Anterior cingulate cortex (tissue), 58 donors: ENCODE measurements at regions not wholly inside any gene's neighbourhood (a gene's known extent, or its start where the extent isn't known, plus 50 kb on each side); places are given as distances from the start of the nearest gene placed in this dataset.
"Not testable (repeated sequence)": the region's sequence is repeated elsewhere in the genome, so short reads cannot be mapped to it uniquely, and the experiment has no call there.

ENCODE experiments used
- DNase-seq, 58 donors: peaks; one replicate each; lab custom pipeline; 2025; lab: John Stamatoyannopoulos, UW

GRCh38 chr13:88800505-88800904 is 1129.3 kb downstream of the SLITRK5 start:
- no peak for DNase-seq

GRCh38 chr13:88801361-88801760 is 1130.2 kb downstream of the SLITRK5 start:
- no peak for DNase-seq

DNA sequence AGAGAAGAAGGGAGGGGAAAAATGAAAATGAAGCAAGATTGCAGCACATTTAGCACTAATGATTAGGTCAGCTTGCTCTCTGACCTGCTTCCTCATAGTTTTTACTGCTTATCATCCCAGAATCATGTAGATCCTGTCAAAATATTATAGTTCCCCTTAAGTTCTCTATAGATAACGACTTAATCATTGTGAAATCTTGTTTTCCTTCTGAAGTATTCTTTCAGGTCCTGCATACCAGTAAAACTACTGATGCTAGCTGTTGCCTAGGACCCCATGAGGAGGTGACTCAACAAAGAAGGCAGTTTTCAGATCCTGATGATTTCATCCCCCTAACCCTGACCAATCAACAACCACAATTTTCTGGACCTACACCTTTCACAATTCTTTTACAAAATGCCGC is 1131.7 kb downstream of the SLITRK5 start:
- no peak for DNase-seq

DNA sequence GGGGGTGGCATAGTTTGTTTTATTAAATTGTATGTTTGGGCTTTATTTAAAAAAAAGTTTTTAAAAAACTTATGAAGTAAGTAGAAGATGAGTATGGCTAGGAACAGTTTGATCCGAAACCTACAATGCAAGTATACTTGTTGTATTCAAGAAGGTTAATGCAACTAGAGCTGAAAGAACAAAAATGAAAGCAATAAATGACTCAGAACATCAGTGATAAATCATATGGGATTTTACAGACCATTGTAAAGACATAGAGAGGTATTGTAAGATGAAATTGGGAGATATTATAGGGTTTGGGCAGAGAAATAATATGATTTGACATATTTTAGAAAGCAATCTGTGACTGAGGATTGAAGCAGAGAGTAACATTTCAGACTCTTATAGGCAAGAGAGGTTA is 1135.3 kb downstream of the SLITRK5 start:
- no peak for DNase-seq

- DNase-seq: no peak
Measured at GRCh38 chr13:88817560-88817959, 1146.4 kb downstream of the SLITRK5 start.

GRCh38 chr13:88823114-88823513 is 1151.9 kb downstream of the SLITRK5 start:
- DNase-seq: no peak

- no peak for DNase-seq
Measured at GRCh38 chr13:88824218-88824617, 1153.0 kb downstream of the SLITRK5 start.

GRCh38 chr13:88840085-88840484 is 1168.9 kb downstream of the SLITRK5 start:
- no peak for DNase-seq

- DNase-seq: not testable (repeated sequence)
Measured at GRCh38 chr13:88852293-88852692, 1181.1 kb downstream of the SLITRK5 start.

- DNase-seq: no peak
Measured at GRCh38 chr13:88857256-88857655, 1186.1 kb downstream of the SLITRK5 start.

GRCh38 chr13:88862095-88862620 is 1191.0 kb downstream of the SLITRK5 start:
- DNase-seq: no peak

DNA sequence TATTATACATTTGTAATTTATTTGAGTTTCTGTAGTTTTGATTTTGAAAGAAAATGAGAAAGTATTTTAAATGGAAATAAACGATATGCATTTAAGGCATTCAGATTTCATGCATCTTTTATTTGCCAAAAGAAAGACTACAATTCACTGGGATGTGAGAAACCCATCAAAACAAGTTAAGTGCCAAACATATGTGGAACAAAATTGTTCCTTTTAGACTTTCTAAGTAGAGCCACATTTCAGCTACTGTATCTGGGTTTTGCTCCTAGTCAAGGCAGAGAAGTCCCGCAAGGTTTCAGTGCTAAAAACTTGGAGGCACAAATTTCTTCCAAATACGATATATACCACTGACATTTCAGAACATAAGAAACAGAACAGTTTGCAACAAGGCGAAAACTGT is 1191.9 kb downstream of the SLITRK5 start:
- peak in 1 of 58 donors; percentile 0 for DNase-seq

DNA sequence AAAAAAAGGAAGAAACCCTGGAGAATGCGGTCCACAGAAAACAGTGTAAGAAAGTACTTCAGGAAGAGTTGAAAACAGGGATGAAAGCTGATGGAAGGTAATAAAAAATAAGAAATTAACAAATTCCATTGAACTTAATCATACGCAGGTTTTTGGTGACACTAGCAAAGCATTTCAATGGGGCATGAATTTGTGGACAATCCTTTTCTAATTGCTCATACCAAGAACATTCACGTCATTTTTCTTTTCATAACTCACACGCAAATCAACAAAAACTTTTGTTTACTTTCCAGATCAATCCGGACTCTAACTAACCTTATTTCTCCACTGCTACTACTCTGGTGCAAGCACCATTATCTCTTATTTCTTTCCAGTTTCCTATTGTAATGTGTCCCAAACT is 1195.0 kb downstream of the SLITRK5 start:
- DNase-seq: no peak

- DNase-seq: no peak
Measured at GRCh38 chr13:88883741-88884140, 1212.6 kb downstream of the SLITRK5 start.

DNA sequence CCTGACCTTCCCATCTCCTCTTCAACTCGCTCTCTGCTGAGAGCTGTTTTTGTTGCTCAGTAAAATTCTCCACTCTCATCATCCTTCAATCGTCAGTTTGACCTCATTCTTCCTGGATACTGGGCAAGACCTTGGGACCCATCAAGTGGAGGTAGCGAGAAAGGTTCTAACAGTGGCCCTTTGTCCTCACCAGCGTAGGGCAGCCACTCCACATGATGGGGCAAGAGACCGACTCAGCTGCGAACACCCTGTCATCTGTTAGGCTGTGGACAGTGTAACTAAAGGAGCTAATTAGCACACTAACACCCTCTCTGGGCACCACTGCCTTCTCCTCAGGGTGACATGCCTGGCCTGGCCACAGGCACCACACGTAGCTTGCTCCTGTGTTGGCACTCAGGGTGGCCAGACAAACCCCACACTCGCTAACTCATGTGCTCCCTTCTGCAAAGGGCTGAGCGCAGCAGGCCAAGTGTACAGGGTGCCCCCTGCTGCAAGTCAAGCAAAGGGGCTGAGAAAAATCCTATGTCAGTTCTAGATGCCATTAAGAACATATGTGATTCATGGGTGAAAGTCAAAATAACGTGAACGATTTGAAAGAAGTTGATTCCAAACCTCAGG is 1216.0 kb downstream of the SLITRK5 start:
- no peak for DNase-seq

GRCh38 chr13:88895261-88895941 is 1224.2 kb downstream of the SLITRK5 start:
- DNase-seq: no peak

DNA sequence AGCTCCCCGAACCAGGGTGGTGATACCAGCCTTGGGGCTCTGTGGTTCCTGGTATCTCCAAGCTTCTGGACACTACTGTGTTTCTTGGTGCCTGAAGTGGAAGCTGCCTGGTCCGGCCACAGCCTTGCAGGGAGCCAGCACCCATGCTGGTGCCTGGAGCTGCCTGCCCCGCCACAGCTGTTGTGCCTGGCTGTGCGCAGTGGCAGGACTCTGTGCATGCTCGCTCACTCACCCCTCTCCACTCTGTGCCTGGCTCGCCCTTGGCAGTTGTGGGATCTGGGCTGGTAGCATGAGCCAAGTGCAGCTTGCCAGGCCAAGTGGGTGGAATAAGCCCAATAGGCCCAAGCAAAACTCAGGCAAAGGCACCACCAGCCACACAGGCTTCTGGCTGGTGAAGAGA is 1225.3 kb downstream of the SLITRK5 start:
- no peak for DNase-seq

GRCh38 chr13:88908961-88909441 is 1237.8 kb downstream of the SLITRK5 start:
- peak in 7 of 58 donors; percentile 6 to 36 (median 11) for DNase-seq

GRCh38 chr13:88919970-88920628 is 1248.9 kb downstream of the SLITRK5 start:
- no peak for DNase-seq

- DNase-seq: no peak
Measured at GRCh38 chr13:88925954-88926353, 1254.8 kb downstream of the SLITRK5 start.

- no peak for DNase-seq
Measured at GRCh38 chr13:88926890-88927502, 1255.8 kb downstream of the SLITRK5 start.
